Inferior parietal cortex (tissue), 1 donor: ENCODE measurements at regions not wholly inside any gene's neighbourhood (a gene's known extent, or its start where the extent isn't known, plus 50 kb on each side); places are given as distances from the start of the nearest gene placed in this dataset.

Source experiments
- DNase-seq: peaks from one replicate; pipeline ENCODE4 v3.0.0-alpha.2; 2016; ENCODE audit errors: extremely low spot score

DNA sequence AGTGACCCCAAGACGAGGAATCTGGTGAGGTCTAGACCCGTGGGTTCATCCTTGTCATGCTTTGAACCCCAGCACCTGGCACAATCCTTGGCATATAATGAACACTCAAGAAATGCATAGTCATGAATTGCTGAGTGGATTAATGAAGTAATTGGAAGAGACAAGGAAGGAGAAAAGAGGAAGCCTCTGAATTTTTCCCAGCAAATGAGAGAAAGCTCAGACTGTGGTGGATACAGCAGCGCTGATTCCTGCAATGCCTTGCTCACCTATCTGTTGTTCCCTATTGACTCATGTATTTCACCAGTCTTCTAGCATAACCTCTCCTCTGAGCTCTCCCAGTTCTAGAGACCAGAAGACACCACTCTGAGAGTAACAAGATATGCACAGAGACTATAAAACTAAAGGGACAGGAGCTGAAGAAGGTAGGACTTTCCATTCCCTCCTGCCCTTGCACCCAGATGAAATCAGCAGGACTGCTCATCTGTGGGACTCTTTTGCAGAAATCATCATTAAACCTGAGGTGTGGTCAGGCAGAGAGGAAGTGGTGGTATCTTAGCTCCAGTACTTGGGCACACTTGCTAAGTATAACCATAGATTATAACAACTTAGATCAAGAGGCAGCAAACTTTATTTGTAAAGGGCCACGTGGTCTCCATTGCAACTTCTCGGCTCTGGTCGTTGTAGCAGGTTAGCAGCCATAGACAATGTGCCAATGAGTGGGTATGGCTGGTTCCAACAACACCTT, 102.8 kb downstream of the MAF start:
- DNase-seq = no peak

DNA sequence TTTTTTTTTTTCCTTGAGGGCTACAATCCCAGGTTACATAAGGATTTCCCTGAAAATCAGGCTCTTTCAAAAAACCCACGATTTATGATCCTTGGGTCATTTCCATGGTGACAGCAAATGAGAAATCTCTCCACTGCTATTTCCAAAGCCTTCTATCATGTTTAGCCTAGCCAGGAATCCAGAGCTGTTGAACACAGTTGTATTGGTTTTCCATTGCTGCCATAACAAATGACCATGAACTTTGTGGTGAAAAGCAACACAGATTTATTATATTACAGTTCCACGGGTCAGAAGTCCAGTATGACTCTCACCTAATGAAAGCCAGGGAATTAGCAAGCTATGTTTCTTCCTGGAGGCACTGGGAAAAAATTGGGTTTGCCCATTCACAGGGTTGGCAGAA, 106.6 kb downstream of the MAF start:
- DNase-seq = no peak

DNA sequence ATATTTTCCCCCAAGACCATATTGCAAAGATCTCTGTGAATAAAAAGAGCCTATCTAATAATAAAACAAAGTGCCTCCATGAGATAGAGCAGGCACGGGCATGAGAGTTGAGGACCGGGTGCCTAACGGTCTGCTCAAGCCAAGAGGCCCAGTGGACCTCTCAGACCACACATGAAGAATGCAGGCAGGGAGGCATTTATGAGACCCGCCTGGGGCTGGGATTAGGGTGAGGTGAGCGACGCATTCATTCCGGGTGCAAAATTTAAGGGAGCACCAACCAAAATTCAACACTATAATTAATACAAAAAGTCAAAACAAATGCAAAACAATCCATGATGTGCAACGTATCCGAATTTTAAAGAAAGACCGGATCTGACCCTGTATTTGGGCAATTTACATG, 108.5 kb downstream of the MAF start:
- DNase-seq = no peak

DNA sequence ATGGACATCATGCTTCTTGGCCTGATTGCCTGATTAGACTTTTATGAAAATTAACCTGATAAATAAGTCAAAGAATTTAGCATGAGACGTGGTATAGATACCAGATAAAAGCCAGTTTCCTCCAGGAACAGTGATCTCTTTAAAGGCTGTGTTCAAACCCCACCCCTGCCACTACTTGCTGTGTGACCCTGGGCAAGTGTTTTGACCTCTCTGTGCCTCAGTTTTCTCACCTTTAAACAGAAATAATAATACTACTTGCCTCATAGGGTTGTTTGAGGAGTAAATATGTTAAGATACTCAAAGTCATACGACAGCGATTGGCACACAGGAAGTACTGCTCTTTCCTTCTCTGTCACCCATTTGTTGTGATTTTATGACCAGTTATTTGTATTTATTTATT, 115.5 kb downstream of the MAF start:
- DNase-seq = no peak

DNA sequence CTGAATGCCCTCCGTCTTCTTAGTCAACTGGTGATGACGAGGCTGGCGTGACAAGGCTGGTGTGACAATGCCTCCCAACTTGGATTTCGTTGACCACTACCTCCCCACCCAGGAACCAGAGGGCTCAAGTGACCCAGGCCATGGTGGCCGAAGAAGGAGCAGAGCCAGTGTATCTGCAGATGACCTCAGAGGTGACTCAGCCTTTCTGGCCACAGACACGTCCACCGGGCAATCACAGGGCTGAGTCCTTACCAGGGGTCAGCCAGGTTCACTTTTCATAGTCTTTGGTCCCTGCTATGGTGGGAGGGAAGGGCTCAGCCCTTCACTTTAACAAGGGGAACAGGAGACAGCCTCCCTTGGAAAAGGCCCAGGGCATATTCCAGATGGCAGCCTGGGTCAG, 116.3 kb downstream of the MAF start:
- no peak for DNase-seq

DNA sequence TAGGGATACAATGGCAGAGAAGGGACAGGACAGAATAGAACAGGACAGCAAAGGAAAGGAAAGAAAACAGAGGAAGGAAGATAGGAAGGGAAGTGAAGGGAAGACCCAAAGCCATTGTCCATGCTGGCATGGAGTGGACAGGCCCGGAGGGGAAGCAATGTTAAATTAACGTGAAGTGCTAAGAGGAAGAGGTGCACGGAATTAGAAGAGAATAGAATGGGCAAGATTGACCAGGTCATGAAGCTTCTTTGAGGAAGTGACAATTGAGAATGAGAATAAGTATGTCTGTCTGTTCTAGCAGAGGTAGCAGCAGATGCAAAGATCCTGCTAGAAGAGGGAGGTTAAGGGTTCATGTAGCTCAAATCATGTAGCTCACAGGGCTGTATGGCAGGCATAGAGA, 117.2 kb downstream of the MAF start:
- peak; percentile 12 for DNase-seq

DNA sequence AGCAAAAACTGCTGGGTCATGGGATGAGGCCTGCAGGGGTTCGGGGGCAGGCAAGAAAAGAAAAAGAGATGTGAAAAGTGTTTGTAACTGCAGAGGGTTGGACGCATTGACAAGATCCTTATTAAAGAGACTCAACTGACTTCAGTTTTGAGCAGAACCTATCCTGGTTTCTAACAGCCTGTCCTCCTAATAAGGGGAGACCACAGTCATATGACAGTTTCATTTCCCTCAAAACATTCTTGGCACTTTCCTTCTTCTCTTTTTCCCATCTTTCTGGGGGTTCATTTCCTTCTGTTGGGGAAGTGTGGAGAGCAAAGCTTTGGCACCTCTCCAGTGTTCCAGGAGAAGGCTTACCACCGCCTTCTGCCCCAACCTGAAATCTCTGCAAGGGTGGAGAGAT, 118.5 kb downstream of the MAF start:
- peak; percentile 14 for DNase-seq

DNA sequence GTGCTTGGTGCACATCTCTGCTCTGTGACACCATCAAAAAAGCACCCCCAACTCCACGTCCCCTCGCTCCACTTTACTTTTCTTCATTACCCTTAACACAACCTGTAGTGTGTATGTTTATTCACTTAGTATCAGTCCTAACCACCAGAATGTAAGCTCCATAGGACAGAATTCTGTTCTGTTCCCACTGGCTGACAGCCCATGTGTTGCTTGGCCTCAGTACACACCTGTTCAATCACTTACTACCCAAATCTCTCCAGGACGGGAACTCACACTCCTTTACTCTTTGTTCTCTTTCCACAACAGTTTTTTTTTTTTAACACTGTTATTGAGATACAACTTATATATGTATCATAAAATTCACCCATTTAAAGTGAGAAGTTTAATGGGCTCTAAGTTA, 119.6 kb downstream of the MAF start:
- no peak for DNase-seq

DNA sequence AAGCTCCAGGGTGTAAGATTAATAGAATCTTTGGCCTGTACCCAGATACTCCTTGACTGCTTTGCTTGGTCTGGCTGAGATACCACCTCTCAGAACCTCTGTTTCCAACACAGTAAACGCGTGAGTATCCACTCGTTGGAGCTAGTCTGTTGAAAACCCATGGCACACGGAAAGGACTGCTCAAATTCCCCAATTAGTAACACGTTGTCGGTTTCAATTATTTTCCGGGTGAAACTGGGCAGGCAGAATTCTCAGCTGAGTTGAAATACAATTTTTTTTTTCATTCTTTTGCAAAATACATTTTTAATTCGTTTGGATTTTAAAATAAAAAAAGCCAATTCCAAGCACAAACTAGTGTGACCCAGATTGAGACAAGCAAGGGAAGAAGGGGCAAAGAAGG, 120.5 kb downstream of the MAF start:
- no peak for DNase-seq

DNA sequence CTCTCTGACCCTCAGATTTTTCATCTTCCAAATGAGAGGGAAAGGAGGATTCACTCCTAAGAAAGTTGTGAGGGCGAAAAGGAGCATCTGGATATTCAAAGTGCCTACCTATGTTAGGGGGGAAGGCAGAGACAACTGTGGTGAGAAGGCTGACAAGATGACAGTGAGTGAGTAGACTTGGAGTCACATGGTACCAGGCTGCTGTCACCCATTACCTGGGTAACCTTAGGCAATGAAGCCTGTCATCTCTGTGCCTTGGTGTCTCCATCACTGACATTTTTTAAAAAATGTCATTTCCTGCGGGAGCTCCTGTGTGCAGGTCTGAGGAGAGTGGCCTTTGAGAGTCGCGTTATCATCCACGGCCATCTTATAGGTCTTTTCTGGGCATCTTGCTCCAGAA, 124.0 kb downstream of the MAF start:
- no peak for DNase-seq

DNA sequence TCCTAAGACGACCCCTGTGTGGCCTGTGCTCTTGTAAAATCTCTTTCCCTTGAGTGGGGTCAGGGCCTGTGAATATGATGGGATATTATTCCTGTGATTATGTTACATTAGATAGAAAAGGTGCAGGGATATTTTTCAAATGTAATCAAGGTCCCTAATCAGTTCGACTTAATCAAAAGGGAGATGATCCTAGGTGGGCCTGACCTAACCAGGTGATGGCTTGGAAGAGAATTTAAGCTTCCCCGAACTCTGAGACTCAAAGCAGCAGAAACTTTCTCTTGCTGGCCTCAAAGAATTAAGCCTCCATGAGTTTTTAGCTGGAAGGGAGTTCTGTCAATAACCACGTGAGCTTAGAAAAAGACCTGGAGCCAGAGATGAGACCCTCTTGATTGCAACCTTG, 124.7 kb downstream of the MAF start:
- DNase-seq = no peak

DNA sequence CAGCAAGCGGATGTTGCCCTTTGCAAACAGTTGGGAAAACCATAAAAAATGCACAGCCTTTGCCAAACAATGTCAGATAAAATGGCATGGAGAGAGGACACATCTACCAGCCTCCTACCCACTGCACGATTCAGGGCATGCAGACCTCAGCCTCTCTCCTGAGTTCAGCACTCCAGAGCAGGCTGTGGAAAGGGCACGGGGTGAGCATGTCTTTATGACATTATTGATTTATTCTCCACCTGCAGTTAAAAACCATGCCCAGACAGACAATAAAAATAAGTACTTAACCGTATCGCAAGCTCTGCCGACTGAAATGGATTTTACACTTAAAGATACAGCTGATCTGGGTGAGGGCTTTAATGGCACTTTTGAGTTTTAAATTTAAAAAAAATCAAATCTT, 127.1 kb downstream of the MAF start:
- no peak for DNase-seq

DNA sequence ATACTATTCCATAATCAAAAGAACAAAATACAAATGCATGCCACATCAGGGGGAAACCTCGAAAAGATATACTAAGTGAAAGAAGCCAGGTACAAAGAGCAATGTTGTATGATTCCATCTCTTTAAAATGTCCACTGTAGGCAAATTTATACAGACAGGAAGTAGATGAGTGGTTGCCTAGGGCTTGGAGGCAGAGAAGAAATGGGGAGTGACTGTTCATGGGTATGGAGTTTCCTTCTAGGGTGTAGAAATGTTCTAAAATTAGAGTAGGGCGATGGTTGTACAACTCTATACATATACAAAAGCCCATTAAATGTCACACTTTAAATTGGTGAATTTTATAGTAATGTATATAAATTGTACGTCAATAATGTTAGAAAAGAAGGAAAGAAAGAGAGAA, 128.1 kb downstream of the MAF start:
- DNase-seq = no peak

DNA sequence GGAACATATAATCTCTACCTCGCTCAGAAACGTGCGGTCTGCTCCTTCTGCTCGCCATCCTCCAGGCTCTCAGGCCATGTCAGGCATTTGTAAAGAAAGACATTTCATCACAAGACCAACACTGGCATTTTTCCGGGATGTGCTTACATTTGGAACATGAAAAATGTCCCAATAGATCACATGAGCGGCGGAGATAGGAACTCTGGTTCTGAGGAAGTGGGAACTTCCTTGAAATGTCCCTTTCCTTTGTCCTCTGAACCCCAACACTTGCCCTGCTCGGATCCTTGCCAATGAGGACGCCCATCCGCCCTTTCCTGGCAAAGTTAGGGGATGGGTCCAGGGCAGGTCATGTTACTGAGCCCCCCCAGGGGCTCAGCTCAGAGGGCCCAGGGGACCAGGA, 130.5 kb downstream of the MAF start:
- DNase-seq = no peak

DNA sequence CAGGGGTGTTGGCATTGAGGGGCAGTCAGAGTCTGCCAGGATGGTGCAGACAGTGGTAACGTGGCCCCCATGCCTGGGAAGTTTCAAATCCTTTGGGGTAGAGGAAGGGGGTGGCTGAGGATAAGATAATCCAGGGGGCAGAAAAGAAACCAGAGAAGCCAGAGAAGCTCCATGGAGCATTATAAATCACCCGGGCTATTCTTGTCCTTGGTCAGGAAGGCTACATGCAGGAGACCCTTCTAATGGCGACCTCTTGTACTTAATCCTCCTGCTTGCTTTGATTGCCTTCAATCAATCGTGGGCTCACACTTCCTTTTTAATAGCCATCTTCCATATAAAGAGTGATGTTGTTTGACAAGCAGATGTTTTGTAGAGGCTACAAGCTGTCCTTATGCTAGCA, 131.9 kb downstream of the MAF start:
- no peak for DNase-seq

DNA sequence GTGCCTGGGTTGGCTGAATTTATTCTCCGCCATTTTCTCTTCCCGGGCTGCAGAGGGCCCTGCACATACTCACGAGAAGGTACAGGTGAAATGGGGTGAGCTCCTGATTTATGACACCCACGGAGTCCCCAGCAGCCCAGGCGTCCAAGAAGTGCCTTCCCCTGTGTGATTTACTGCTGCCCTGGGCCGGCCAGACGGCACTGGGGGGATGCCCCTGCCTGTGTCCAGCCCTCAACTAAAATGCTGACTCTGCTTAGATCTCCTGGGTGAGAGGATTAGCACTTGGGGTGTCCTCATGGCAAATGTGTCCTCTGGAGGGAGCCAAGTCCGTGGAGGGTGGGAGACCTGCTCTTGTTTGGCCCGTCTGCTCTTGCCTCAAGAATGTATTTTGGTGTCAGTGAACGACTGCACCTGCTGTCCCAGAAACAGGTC, 132.4 kb downstream of the MAF start:
- DNase-seq = no peak

DNA sequence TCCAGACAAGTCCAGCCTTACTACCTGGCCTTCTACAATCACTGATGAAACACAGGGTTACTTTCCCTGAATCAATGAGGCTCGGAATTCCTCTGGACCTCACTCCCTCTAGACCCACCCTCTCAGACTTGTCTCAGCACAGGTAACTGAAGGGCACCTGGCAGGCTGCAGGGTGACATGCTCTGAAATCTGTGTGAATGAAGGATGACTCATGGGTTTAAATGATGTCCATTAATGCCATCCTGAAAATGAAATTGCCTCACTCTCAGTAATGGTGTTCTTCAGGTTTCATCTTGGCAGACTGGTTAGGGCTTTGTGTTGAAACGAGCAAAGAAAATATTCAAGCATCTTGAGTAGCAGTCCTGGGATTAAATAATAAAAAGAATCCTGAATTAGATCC, 134.4 kb downstream of the MAF start:
- no peak for DNase-seq

DNA sequence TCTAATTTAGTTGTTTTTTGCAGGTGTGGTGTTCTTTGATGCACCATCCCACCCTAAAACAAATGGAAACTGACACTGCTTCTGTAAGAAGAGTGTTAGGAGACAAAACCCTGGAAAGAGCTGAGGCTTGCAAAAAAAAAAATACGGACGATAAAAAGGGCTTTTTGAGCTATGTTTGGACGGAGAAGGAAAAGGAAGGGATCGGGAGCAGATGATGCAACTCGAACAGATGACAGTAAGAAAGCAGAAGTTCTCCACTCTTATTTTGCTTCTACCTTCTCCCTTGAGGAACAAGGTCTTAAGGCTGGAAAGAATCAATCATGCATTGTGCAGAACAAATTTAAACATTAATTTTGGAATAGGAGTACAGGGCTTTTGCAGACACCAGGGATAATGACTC, 136.7 kb downstream of the MAF start:
- DNase-seq = no peak

DNA sequence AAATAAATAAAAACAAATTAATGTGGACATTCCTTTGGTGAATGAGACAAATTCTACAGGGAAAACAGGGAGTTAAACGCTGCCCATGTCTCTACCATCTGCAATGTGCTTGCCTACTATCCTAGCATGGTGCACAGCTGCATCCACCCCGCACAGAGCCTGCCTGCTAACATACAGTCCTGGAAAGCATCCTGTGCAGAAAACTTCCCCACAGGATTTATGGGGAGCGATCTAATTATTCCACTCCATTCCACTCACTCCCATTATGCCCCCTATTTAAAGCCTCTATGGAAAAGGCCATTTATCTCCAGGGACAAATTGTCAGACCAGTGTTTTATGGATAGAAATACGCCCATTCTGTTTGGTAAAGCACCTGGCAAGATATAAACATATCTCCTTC, 144.5 kb downstream of the MAF start:
- no peak for DNase-seq

DNA sequence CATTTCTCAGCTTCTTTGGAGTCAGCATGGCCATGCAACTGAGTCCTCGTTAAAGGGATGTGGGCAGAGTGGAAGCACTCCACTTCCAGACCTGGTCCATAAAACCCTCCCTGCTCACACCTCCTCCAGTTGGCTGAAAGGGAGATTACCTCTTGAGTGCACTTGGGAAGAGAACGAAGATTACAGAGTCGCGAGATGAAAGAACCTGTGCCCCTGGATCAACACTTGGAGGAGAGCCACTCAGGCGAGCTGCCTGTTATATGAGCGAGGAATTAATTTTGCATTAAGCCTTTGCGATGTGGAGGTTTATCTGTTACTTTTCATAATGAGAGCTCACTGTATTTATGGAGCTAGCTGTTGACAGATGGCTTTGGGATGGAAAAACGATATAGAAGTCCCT, 147.9 kb downstream of the MAF start:
- DNase-seq = no peak

DNA sequence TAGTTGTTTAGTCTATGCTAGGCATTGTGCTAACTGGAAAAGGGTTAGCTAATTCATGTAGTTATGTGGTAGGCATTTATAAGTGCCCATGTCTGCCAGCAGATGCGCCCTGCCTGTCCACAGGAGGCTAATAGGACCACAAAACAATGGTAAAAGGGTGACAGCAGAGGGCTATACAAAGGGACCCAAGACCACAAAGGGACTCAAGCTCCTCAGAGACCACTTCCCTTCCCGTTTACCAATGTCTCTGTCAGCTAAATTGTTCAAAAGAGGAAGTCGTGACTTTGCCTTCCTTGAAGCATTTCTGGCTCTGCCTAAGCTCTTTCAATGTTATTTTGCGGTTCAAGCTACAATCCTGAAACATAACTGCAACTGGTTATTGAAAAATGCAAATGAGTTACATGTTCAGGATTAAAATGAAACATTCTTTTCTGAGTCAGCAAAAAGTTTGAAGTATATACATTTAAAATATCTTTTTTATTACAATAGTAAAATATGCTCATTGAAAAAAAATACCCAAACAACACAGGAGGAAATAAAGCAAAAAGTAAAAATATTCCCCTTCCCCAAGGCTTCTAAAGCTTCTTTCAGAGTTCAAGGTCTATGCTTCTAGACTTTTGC, 149.2 kb downstream of the MAF start:
- DNase-seq = no peak

DNA sequence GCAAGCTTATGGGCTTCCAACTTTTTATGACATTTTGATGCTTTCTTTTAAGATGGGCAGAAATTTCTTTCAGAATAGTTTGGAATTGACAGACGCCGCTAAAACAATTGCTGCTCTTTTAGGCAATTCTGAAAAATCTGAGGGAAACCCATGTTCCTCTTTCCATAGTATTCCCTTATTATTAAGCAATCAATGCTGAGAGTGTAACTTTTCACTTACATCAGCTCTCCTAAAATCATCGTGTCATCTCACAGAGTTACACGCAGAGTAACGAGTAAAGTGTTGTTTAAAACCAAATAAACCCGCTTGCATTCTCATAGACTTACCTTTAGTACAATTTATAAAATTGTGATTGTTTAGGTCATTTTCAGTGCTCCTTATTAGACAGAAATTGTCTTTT, 150.6 kb downstream of the MAF start:
- DNase-seq = no peak

DNA sequence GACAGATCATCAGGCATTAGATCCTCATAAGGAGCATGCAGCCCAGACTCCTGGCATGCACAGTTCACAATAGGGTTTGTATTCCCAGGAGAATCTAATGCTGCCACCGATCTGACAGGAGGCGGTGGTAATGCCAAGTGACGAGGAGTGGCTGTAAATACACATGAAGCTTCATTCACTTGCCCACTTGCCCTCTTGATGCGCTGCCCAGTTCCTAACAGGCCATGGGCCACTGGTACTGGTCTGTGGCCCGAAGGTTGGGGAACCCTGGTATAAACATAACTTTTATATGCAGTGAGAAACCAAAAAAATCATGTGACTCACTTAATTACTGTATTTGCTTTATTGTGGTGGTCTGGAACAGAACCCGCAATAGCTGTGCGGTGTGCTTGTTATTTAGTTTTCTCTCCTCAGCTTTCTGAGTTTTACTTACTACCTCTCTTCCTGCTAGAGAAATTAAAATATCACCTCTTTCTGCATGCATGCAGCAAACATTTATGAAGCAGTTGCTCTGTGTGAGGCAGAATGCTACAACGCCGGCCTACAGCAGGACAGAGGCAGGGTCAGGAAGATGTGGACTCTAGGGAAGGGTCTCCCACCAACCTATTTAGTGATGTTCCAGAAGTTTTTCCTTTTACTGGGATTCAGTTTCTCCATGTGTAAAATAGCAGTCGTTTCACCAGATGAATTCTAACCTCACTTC, 151.3 kb downstream of the MAF start:
- DNase-seq = no peak
